IMR-90 (cell line): ENCODE measurements at regions not wholly inside any gene's neighbourhood (a gene's known extent, or its start where the extent isn't known, plus 50 kb on each side); places are given as distances from the start of the nearest gene placed in this dataset.

Experiments used
- ATAC-seq: fragments of 200-7000 bp; cut with Tn5 transposase; 2 replicates; pipeline ENCODE4 v1.9.1; 2020; ENCODE audit warnings: low read depth, mild to moderate bottlenecking, moderate library complexity
- BruUV-seq: library from RNA; stranded (reverse); fragments of 400-500 nt; replicated peaks from 2 replicates; lab custom pipeline; 2021; lab: Mats Ljungman, UMichigan
- CTCF ChIA-PET: fragments of 300-600 bp; formaldehyde crosslinking; extraction: SDS; loops from one replicate; lab custom pipeline; 2021; ENCODE audit warnings: antibody characterized with exemption; lab: Yijun Ruan, JAX
- POLR2A ChIA-PET: fragments of 300-600 bp; sonication (Branson Sonifier 250); formaldehyde crosslinking; loops from one replicate; lab custom pipeline; 2022; ENCODE audit warnings: antibody characterized with exemption; ENCODE audit not compliant: unreplicated experiment; lab: Charles Lee
- DNase-seq: peaks from one replicate; pipeline ENCODE4 v3.0.0; 2013
- H2AFZ ChIP-seq: replicated peaks from 2 replicates; pipeline ENCODE3; 2013; ENCODE audit warnings: low read length, mild to moderate bottlenecking; ENCODE audit not compliant: poor library complexity
- H2AK5ac ChIP-seq: 2 replicates; pipeline ENCODE4 v1.6.1; 2013; ENCODE audit warnings: low read depth, low read length, inconsistent platforms
- H2AK9ac ChIP-seq: replicated peaks from 2 replicates; pipeline ENCODE3; 2013; ENCODE audit warnings: mild to moderate bottlenecking, low read depth, low read length, moderate library complexity; ENCODE audit not compliant: poor library complexity
- H2BK120ac ChIP-seq: 2 replicates; pipeline ENCODE4 v1.6.1; 2013; ENCODE audit warnings: low read depth, low read length, inconsistent platforms
- H2BK15ac ChIP-seq: 3 replicates; pipeline ENCODE4 v1.6.1; 2013; ENCODE audit warnings: low read depth, low read length, inconsistent platforms
- H2BK20ac ChIP-seq: 2 replicates; pipeline ENCODE4 v1.6.1; 2013; ENCODE audit warnings: low read depth, mild to moderate bottlenecking, inconsistent platforms, low read length, moderate library complexity
- H2BK5ac ChIP-seq: 2 replicates; pipeline ENCODE4 v1.6.1; 2013; ENCODE audit warnings: mild to moderate bottlenecking, low read depth, low read length, inconsistent platforms; ENCODE audit not compliant: poor library complexity, severe bottlenecking
- H3K14ac ChIP-seq: replicated peaks from 2 replicates; pipeline ENCODE4 v1.6.1; 2013; ENCODE audit warnings: low read depth, low read length, inconsistent platforms
- H3K18ac ChIP-seq: 2 replicates; pipeline ENCODE4 v1.6.1; 2013; ENCODE audit warnings: low read depth, low read length, control low read depth
- H3K23ac ChIP-seq: 2 replicates; pipeline ENCODE4 v1.6.1; 2013; ENCODE audit warnings: low read depth, low read length, inconsistent platforms
- H3K27ac ChIP-seq: 2 replicates; pipeline ENCODE4 v1.5.1; 2013; ENCODE audit warnings: mild to moderate bottlenecking, control low read depth, low read length; ENCODE audit not compliant: insufficient read depth
- H3K27me3 ChIP-seq: 2 replicates; pipeline ENCODE4 v1.6.1; 2013; ENCODE audit warnings: low read length; ENCODE audit not compliant: control insufficient read depth, insufficient read depth
- H3K36me3 ChIP-seq: 2 replicates; pipeline ENCODE4 v1.6.1; 2013; ENCODE audit warnings: low read length, mixed read lengths; ENCODE audit not compliant: control insufficient read depth, insufficient read depth
- H3K4ac ChIP-seq: 2 replicates; pipeline ENCODE4 v1.6.1; 2013; ENCODE audit warnings: low read depth, low read length, inconsistent platforms
- H3K4me1 ChIP-seq: 2 replicates; pipeline ENCODE4 v1.6.1; 2013; ENCODE audit warnings: low read length, mixed read lengths; ENCODE audit not compliant: control insufficient read depth, insufficient read depth
- H3K4me2 ChIP-seq: 2 replicates; pipeline ENCODE4 v1.6.1; 2013; ENCODE audit warnings: low read depth, mild to moderate bottlenecking, control low read depth, low read length, moderate library complexity
- H3K4me3 ChIP-seq: 2 replicates; pipeline ENCODE4 v1.5.1; 2013; ENCODE audit warnings: low read depth, mild to moderate bottlenecking, control low read depth, low read length, moderate library complexity; ENCODE audit not compliant: insufficient read depth
- H3K56ac ChIP-seq: 2 replicates; pipeline ENCODE4 v1.6.1; 2013; ENCODE audit warnings: low read length, inconsistent platforms; ENCODE audit not compliant: insufficient read depth; ENCODE audit errors: extremely low read depth
- H3K79me1 ChIP-seq, 2 experiments: 2 replicates each; pipeline ENCODE4 v1.6.1; 2013; ENCODE audit warnings: low read length in 2 of 2, inconsistent platforms in 1 of 2, low read depth in 1 of 2
- H3K9ac ChIP-seq: 2 replicates; pipeline ENCODE4 v1.6.1; 2013; ENCODE audit warnings: low read depth, low read length, control low read depth
- H3K9me1 ChIP-seq: 2 replicates; pipeline ENCODE4 v1.6.1; 2013; ENCODE audit warnings: low read length, inconsistent platforms; ENCODE audit not compliant: insufficient read depth
- H3K9me3 ChIP-seq: 2 replicates; pipeline ENCODE4 v1.6.1; 2013; ENCODE audit warnings: low read length; ENCODE audit not compliant: control insufficient read depth, insufficient read depth
- H4K20me1 ChIP-seq: 2 replicates; pipeline ENCODE4 v1.6.1; 2013; ENCODE audit warnings: low read length, inconsistent platforms; ENCODE audit not compliant: insufficient read depth
- H4K5ac ChIP-seq: 2 replicates; pipeline ENCODE4 v1.6.1; 2013; ENCODE audit warnings: mild to moderate bottlenecking, low read depth, low read length, control low read depth
- H4K8ac ChIP-seq, 2 experiments: 2 replicates each; pipeline ENCODE4 v1.6.1; 2013; ENCODE audit warnings: low read depth in 2 of 2, low read length in 2 of 2, control low read depth in 1 of 2, inconsistent platforms in 1 of 2
- H4K91ac ChIP-seq: 2 replicates; pipeline ENCODE4 v1.6.1; 2013; ENCODE audit warnings: low read depth, low read length, inconsistent platforms; ENCODE audit not compliant: insufficient read depth
- BHLHE40 ChIP-seq: fragments of 150-350 bp; IDR thresholded peaks from 2 replicates; pipeline ENCODE4 v1.6.1; 2016; ENCODE audit warnings: mild to moderate bottlenecking, low read depth, low read length
- CEBPB ChIP-seq: IDR thresholded peaks from 2 replicates; pipeline ENCODE4 v1.6.1; 2012; ENCODE audit warnings: low read depth, low read length, improper control_type of control experiment
- FOS ChIP-seq: fragments of 150-350 bp; IDR thresholded peaks from 2 replicates; pipeline ENCODE4 v1.6.1; 2016; ENCODE audit warnings: low read depth, low read length
- MAZ ChIP-seq: IDR thresholded peaks from 2 replicates; pipeline ENCODE4 v1.6.1; 2012; ENCODE audit warnings: low read depth, mild to moderate bottlenecking, low read length, improper control_type of control experiment, moderate library complexity, borderline replicate concordance
- MXI1 ChIP-seq: IDR thresholded peaks from 2 replicates; pipeline ENCODE4 v1.6.1; 2012; ENCODE audit warnings: low read depth, mild to moderate bottlenecking, low read length, moderate library complexity, borderline replicate concordance
- NFE2L2 ChIP-seq: fragments of 150-350 bp; IDR thresholded peaks from 2 replicates; pipeline ENCODE4 v1.6.1; 2016; ENCODE audit warnings: low read depth, mild to moderate bottlenecking, low read length
- RAD21 ChIP-seq: IDR thresholded peaks from 2 replicates; pipeline ENCODE4 v1.6.1; 2012; ENCODE audit warnings: low read length, improper control_type of control experiment
- RCOR1 ChIP-seq: IDR thresholded peaks from 2 replicates; pipeline ENCODE4 v1.6.1; 2012; ENCODE audit warnings: mild to moderate bottlenecking, low read length, improper control_type of control experiment; ENCODE audit not compliant: insufficient replicate concordance
- SMC3 ChIP-seq: fragments of 150-350 bp; IDR thresholded peaks from 2 replicates; pipeline ENCODE4 v1.6.1; 2016; ENCODE audit warnings: low read depth, mild to moderate bottlenecking, antibody characterized with exemption, low read length, moderate library complexity
- WGBS, 2 experiments: methylation state at CpG; one replicate each; pipeline versions ENCODE4 v1.1.5 to v1.1.7; 2013; ENCODE audit warnings: missing lambda C conversion rate in 2 of 2; ENCODE audit not compliant: insufficient read length in 1 of 2; ENCODE audit errors: extremely low coverage in 2 of 2; 5-methylcytosine and 5-hydroxymethylcytosine counted together
- dilution Hi-C: fragments of 300-500 bp; cut with HindIII; formaldehyde crosslinking; loops from one replicate; pipeline ENCODE4 v1.14.3; 2018; ENCODE audit warnings: low sequenced_read_pairs; ENCODE audit not compliant: unreplicated experiment
- in situ Hi-C: fragments of 300-500 bp; cut with MboI; formaldehyde crosslinking; loops from 3 replicates; pipeline ENCODE4 v1.14.3; 2019; ENCODE audit warnings: low sequenced_read_pairs, inconsistent platforms, mixed read lengths
- intact Hi-C: fragments of 100-400 bp; cut with micrococcal nuclease; formaldehyde crosslinking; loops from 2 replicates; pipeline ENCODE4 v1.10.0; 2022
- TF ChIP-seq, protein P1 (sequence below): fragments of 150-350 bp; IDR thresholded peaks from 2 replicates; pipeline ENCODE4 v1.6.1; 2017; ENCODE audit warnings: mild to moderate bottlenecking, antibody characterized with exemption, low read length, low read depth

GRCh38 chr15:95840004-95840403 lies 490.5 kb upstream of the NR2F2 start:
- in situ Hi-C loops: no loop called here
- H2BK20ac ChIP-seq: peak overlapping the region; percentile 83; the same call in 1 of the 2 replicates
- no peak overlapping the region for H4K91ac ChIP-seq
- no peak overlapping the region for H3K56ac ChIP-seq
- H3K9me3 ChIP-seq: no peaks in the 10 kb centered on the region
- intact Hi-C loops: loop anchor here (10.0 kb wide), 1 partner anchor 555 kb away; no protein-coding TSS in a partner anchor
- H3K4me1 ChIP-seq: peaks cover 12% of the 10 kb centered on the region
- no peak overlapping the region for H2AK5ac ChIP-seq
- H4K20me1 ChIP-seq: no peaks in the 10 kb centered on the region
- no CpG with 5 or more reads among the region's 4 CpGs for WGBS, 2 experiments
- no peak overlapping the region for H2AFZ ChIP-seq
- no peaks in the 10 kb centered on the region for H3K27me3 ChIP-seq
- no peak overlapping the region; the same call in 1 of the 2 replicates for H3K23ac ChIP-seq
- H2AK9ac ChIP-seq: no peak overlapping the region
- no peaks in the 10 kb centered on the region for H3K36me3 ChIP-seq
- peak overlapping the region; percentile 87 for H3K18ac ChIP-seq
- peaks cover 6% of the 10 kb centered on the region for H3K9me1 ChIP-seq
- H3K9ac ChIP-seq: no peak overlapping the region
- H4K5ac ChIP-seq: peak overlapping the region; percentile 86; the same call in 1 of the 2 replicates
- H3K14ac ChIP-seq: peak overlapping the region; percentile 67; the same call in 1 of the 2 replicates
- peak overlapping the region; percentile 8 to 65; a peak in 2 of 4 replicates for H4K8ac ChIP-seq
- H2BK15ac ChIP-seq: peak overlapping the region; percentile 67; the same call in 1 of the 3 replicates
- H2BK120ac ChIP-seq: peak overlapping the region; percentile 82; the same call in 1 of the 2 replicates
- no TSS peak for BruUV-seq
- H3K4ac ChIP-seq: no peak overlapping the region
- no peak overlapping the region for H3K4me3 ChIP-seq
- H3K4me2 ChIP-seq: peak overlapping the region; percentile 62
- peak; percentile 93 for DNase-seq
- H3K27ac ChIP-seq: peak overlapping the region; percentile 86; the same call in 1 of the 2 replicates
- POLR2A ChIA-PET: no interaction called here
- CTCF ChIA-PET: interaction anchor here (0.5 kb wide), 1 partner anchor 278 kb away, joined by 3 read pairs; no protein-coding TSS in a partner anchor
- peak overlapping the region; percentile 75 for H2BK5ac ChIP-seq
- ATAC-seq: peak; percentile 95
- dilution Hi-C loops: no loop called here
- TF ChIP-seq CEBPB: peak; percentile 70
- peak; percentile 89 for TF ChIP-seq NFE2L2
- no peak for TF ChIP-seq MXI1
- TF ChIP-seq BHLHE40: no peak
- TF ChIP-seq MAZ: 0 out of 2 replicates have a peak, but pooled peaks have one; percentile 21
- TF ChIP-seq, protein P1, sequence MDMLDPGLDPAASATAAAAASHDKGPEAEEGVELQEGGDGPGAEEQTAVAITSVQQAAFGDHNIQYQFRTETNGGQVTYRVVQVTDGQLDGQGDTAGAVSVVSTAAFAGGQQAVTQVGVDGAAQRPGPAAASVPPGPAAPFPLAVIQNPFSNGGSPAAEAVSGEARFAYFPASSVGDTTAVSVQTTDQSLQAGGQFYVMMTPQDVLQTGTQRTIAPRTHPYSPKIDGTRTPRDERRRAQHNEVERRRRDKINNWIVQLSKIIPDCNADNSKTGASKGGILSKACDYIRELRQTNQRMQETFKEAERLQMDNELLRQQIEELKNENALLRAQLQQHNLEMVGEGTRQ: no peak
- peak; percentile 21; the same call in 1 of the 2 replicates for TF ChIP-seq RAD21
- peak; percentile 61; the same call in 1 of the 2 replicates for TF ChIP-seq FOS
- no peak for TF ChIP-seq SMC3
- TF ChIP-seq RCOR1: no peak
- H3K79me1 ChIP-seq: no peaks in the 10 kb centered on the region
